Stimulated activated CD8-positive, alpha-beta memory T cell treated with anti-CD3 and anti-CD28 coated beads, Interleukin-15, amount 100 ng/mL, for 4 hours (primary cell): ENCODE measurements at regions not wholly inside any gene's neighbourhood (a gene's known extent, or its start where the extent isn't known, plus 50 kb on each side); places are given as distances from the start of the nearest gene placed in this dataset.

Source experiments
- DNase-seq, 2 donors: peaks; one replicate each; pipeline ENCODE4 v3.0.0-alpha.2; 2020; ENCODE audit warnings: low read depth in 2 of 2

GRCh38 chr3:181764544-181764943 lies 52.8 kb downstream of the SOX2 start:
- no peak for DNase-seq

GRCh38 chr3:181770296-181770695 lies 58.6 kb downstream of the SOX2 start:
- DNase-seq, result no peak

DNA sequence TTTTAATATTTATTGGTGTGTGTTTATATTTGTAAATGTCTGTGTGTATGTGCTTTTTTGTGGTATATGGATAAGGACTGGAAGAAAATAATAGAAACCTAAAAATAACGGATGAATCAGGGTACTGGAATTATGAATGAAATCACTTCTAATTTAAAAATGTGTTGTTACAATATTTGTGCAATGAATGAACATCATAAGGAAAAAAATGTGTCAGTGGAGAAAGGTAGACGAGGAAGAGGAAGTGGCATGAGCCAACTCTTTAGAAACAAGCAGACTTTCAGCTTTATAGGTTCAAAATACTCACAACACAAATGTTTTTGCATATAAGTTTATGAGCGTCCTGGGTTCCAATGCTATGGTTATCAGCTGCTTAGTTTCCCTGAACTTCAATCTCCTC lies 59.4 kb downstream of the SOX2 start:
- DNase-seq, result no peak

DNA sequence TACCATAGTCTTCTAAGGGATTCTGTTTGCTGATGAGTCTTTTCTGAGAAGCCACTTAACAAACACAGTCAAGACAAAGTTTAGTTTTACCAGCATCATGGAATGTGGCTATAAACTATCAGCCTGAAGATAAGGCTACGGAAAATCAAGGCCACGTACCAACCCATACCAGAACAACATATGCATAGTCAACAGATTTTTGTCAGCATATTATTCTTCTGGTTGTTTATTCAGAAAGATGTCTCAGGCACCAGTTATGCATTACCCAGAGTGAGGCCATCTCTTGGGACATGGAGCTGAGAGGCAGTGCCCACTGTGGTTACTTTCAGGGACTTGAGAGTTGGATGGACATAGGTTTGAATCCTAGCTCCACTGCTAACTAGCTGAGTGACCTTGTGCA lies 60.4 kb downstream of the SOX2 start:
- no peak for DNase-seq

GRCh38 chr3:181773921-181774320 lies 62.2 kb downstream of the SOX2 start:
- no peak for DNase-seq

DNA sequence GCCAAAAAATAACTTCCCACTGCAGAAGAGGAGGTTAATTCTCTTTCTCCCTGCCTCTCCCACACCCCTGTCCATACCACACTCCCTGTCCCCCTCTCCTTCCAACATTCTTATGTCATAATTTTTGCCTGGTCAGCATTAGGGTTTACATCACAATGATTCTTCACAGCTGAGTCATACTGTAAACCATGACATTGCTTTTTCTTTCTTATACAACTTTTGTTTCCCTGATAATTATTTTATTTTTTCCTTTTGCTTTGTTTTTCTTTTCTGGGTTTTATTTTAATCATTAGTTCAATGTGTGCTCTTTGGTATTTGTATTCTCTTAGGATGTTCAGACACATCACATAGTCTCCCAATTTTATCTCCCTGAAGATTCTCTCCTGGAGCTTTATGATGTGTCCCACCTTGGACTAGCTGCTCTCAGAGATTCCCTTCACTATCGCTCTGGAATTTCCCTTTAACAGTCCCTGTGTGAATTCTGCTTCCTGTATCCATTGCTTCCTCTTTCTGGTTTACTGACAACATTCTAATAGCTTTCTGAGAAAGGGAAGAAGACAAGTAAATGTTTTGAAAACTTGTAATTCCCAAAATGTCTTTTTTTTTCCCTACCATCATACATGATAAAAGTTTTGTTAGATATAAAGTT lies 70.7 kb downstream of the SOX2 start:
- no peak for DNase-seq

DNA sequence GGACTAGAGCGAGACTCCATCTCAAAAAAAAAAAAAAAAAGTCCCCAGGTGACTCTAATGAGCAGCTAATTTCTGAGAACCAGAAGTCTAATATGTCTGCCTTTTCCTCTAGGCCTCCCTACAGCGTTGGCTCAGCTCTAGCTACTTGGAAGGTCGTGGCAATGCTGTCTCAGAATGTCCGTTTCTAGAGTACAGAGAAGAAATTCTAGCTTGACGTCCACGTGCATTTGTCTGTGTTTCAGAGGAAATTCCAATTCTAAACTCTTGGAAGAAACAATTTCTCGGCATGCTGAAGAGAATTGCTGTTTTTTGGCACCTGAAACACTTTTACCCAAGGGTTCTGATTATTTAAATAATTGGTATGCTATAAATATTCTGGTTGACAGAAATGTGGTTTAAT lies 78.8 kb downstream of the SOX2 start:
- DNase-seq, result no peak

DNA sequence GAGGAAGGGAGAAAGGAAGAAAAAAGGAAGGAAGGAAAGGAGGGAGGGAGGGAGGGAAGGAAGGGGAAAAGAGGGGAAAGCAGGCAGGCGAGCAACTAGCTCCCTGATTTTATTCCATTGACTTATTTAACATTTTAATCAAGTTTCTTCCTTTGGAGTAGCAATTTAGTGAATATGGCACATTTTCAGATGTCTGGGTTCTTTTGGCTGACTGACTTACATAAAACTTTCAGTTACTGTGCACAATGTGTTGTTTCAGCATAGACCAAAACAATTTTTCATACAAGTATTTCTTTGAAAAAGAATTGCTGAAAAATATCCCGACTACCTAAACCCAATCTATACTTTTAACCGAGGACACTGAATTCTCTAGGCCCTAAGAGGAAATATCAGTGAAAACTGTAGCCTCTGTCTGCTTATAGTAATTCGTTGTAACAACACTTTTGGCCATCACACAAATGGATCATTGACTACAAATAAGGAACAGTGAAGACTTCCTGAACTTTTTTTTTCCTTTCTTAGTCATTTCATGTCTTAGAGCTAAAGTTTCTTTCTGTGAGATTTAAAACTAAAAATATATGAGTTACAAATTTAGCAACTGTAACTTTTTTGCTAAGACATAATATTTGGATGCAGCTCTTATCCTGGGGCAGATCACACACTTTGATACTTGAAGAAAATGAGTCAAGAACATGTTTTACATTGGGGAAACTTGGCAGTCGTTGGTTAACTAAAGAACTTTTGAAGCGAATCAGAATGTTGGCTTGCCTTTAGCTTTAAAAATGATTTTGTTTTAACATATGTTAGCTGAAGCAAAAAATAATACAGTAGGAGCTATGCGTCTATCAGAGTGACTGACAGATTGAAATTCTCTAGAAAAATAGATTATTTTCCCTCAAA lies 79.6 kb downstream of the SOX2 start:
- DNase-seq, result no peak

- DNase-seq, result no peak
Observed at GRCh38 chr3:181793006-181793405, 81.3 kb downstream of the SOX2 start.

DNA sequence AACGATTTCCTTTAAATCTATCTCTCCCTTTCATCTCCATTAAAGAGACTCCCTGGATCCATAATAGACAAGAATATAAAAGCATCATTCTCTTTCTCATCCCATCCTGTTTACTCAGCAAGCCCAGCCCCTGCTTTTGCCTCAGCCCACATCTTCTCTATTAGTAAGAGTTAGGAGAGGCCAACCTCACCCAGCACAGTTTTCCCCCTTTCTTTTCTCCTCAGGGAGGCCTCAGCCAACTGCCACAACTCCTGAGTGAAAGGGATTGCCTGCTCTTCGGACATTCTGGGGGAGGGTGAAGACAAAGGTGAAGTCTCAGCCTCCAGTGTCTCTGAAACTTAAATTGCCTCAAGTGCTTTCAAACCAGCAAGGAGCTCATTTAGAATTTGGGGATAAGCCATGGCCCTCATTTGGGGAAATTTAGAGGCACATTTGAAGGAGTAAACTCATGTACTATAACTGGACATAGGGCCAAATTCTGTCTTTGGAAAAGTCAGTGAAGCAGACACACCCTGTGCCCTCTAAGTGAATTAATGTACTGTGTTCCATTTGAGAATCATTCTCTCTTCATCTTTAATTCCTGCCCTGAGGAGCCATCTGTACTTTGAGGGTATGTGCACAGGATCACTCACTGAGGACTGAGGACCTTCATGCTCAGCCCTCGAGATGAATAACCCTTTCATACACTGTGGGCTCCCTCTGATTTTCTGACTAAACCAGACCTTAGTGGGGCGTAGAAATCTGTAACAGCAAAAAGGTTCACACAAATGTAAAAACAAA lies 82.5 kb downstream of the SOX2 start:
- DNase-seq, result no peak

DNA sequence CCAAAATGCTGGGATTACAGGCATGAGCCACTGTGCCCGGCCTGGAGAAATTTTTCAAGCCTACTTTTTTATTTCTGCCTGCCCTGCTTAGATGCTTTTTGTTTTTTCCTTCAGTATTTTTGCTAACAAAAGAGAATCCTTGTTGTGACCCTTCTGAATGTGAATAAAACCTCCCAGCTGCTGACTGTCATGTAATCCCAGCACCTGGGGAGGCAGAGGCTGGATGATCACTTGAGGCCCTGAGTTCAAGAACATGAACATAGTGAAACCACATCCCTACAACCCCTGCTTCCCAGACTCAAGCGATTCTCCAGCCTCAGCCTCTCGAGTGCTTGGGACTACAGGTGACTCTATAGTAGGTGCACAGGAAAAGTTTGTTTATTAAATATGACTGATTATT lies 84.9 kb downstream of the SOX2 start:
- DNase-seq, result no peak

GRCh38 chr3:181797431-181797830 lies 85.7 kb downstream of the SOX2 start:
- DNase-seq, result no peak

GRCh38 chr3:181805703-181806102 lies 94.0 kb downstream of the SOX2 start:
- no peak for DNase-seq

DNA sequence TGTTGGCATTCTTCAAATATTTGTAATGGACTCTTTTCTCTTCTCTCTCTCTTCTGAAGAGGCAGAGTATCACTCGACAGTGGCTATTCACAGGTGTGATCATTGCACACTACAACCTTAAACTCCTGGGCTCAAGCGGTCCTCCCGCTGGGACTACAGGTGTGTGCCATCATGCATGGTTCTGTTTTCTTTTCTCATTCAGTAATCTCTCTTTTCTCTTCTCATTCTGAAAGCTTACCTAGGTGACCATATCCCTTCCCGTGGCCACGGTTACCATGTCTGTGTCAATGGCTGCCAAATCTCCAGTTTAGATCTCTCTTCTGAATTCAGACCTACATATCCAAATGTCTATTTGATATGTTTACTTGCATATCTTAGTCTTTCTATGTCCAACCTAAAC lies 96.3 kb downstream of the SOX2 start:
- no peak for DNase-seq

GRCh38 chr3:181823716-181824115 lies 112.0 kb downstream of the SOX2 start:
- DNase-seq, result no peak

DNA sequence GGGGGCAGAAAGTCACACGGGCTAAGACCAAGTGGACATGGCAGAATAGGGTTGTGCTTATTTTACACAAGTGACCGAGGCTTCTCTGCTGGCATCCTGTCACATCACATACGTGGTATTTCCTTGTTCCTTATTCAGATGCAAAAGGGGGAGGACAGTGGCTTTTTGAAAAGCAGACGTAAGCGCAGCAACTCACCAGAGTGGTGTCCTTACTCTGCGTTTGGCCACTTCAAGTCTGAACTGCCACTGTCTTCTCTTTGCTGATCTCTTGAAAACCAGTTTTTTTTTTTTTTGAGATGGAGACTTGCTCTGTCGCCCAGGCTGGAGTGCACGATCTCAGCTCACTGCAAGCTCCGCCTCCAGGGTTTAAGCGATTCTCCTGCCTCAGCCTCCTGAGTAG lies 113.2 kb downstream of the SOX2 start:
- DNase-seq, result no peak

GRCh38 chr3:181839039-181839915 lies 127.6 kb downstream of the SOX2 start:
- no peak for DNase-seq

DNA sequence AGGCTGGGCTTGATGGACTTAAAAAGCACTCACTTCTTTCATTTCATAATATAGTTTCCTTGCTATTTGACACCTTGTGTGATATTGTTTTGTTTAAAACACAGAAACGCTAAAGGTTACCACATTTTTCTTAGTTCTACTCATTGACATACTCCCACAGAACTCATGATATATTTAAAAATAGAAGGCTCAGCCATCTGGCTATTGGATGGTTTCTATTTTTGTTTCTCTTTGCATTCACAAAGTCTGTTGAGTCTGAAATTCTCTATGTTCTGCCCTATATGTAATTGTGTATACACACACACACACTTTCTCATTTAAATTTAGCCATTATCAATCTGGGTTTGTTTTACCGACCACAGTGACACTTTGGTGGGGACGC lies 128.2 kb downstream of the SOX2 start:
- no peak for DNase-seq

GRCh38 chr3:181844211-181844610 lies 132.5 kb downstream of the SOX2 start:
- DNase-seq, result no peak

DNA sequence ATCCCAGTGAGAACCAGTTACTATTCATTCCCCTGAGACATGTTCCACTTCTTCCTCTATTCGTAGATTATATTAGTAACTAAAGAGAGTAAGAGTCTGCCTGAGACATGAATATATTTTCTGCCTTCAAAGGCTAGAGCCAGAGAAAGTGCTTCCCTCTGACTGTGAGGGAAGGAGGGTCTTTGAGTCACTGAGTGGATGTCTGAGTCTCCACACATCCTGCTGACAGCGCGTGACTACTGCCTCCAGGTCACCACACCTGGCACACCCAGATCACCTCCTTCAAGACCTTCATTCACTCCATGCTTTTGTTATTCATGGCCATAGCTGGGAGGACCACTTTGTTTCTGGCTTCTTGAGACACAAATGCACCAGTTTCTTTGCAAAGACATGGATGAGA lies 135.6 kb downstream of the SOX2 start:
- no peak for DNase-seq

- no peak for DNase-seq
Observed at GRCh38 chr3:181851063-181851462, 139.3 kb downstream of the SOX2 start.

DNA sequence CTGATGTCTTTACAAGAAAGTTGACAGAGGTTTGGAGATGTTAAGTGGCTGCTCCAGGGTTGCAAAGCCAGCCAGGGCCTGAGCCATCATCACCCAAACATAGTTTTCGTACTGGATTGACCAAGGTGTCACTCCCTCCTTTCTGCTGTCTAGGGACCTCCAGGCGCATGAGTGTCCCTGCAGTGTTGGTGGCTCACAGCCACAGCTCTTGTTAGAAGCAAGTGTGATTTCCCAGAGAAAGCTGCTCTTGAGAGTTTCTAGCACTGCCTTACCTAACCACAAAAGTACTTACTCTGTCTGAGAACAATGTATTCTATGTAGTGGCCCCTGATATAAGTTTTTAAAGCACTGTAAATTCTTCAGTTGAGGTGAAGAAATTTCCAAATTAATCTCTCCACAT lies 144.1 kb downstream of the SOX2 start:
- no peak for DNase-seq
